ENCODE measurements at regions not wholly inside any gene's neighbourhood (a gene's known extent, or its start where the extent isn't known, plus 50 kb on each side); places are given as distances from the start of the nearest gene placed in this dataset.

DNA sequence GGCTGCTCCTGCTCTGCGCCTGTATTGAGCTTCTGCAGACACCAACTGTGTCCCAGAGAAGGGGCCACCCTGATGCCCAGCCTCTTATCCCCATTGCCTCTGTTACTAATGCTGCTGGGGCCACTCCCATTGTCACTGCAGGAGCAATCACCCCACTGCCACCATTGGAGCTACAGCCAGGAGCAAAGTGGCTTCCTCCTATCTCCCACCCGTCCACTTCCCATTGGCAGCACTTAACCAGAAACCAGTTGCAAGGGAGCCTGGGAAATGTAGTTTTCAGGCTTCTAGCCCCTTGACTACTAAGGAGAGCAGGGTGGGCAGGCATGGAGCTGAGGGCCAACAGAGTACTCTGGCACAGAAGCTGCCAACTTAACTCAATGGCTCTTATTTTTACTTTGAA is 55.9 kb upstream of the KLF13 start:
- TF ChIP-seq, protein P1, sequence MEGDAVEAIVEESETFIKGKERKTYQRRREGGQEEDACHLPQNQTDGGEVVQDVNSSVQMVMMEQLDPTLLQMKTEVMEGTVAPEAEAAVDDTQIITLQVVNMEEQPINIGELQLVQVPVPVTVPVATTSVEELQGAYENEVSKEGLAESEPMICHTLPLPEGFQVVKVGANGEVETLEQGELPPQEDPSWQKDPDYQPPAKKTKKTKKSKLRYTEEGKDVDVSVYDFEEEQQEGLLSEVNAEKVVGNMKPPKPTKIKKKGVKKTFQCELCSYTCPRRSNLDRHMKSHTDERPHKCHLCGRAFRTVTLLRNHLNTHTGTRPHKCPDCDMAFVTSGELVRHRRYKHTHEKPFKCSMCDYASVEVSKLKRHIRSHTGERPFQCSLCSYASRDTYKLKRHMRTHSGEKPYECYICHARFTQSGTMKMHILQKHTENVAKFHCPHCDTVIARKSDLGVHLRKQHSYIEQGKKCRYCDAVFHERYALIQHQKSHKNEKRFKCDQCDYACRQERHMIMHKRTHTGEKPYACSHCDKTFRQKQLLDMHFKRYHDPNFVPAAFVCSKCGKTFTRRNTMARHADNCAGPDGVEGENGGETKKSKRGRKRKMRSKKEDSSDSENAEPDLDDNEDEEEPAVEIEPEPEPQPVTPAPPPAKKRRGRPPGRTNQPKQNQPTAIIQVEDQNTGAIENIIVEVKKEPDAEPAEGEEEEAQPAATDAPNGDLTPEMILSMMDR (tag by site-specific recombination; IDR thresholded peaks at IDR 0.05), result no peak
- no peak for TF ChIP-seq ZNF423 (tag by site-specific recombination; IDR thresholded peaks at IDR 0.05)
- TF ChIP-seq, protein P2, sequence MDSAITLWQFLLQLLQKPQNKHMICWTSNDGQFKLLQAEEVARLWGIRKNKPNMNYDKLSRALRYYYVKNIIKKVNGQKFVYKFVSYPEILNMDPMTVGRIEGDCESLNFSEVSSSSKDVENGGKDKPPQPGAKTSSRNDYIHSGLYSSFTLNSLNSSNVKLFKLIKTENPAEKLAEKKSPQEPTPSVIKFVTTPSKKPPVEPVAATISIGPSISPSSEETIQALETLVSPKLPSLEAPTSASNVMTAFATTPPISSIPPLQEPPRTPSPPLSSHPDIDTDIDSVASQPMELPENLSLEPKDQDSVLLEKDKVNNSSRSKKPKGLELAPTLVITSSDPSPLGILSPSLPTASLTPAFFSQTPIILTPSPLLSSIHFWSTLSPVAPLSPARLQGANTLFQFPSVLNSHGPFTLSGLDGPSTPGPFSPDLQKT (IDR thresholded peaks at IDR 0.05; ENCODE audit: borderline replicate concordance, low read depth, low read length), result no peak
